ENCODE measurements at regions not wholly inside any gene's neighbourhood (a gene's known extent, or its start where the extent isn't known, plus 50 kb on each side); places are given as distances from the start of the nearest gene placed in this dataset.

GRCh38 chr11:38014405-38014804, 1416.4 kb upstream of the RAG2 start:
- no peaks in the 10 kb centered on the region for H3K27me3 ChIP-seq (replicated peaks; ENCODE audit: control insufficient read depth, insufficient read depth, low read length)
- H3K4me3 ChIP-seq (replicated peaks; ENCODE audit: low read depth, low read length) = no peak overlapping the region
- no peaks in the 10 kb centered on the region for H3K36me3 ChIP-seq (ENCODE audit: control insufficient read depth, insufficient read depth, low read length)
- no peak for TF ChIP-seq CTCF (IDR thresholded peaks at IDR 0.05; ENCODE audit: insufficient read depth, low read length, poor library complexity, severe bottlenecking)
- no peak for DNase-seq (ENCODE audit: extremely low read depth, insufficient read length)

- H3K4me3 ChIP-seq (replicated peaks; ENCODE audit: low read depth, low read length) = no peak overlapping the region
- no peaks in the 10 kb centered on the region for H3K36me3 ChIP-seq (ENCODE audit: control insufficient read depth, insufficient read depth, low read length)
- no peak for TF ChIP-seq CTCF (IDR thresholded peaks at IDR 0.05; ENCODE audit: insufficient read depth, low read length, poor library complexity, severe bottlenecking)
- H3K27me3 ChIP-seq (replicated peaks; ENCODE audit: control insufficient read depth, insufficient read depth, low read length) = no peaks in the 10 kb centered on the region
- no peak for DNase-seq (ENCODE audit: extremely low read depth, insufficient read length)
Observed at GRCh38 chr11:38013157-38013556, 1415.1 kb upstream of the RAG2 start.

GRCh38 chr11:38011496-38011895, 1413.5 kb upstream of the RAG2 start:
- TF ChIP-seq CTCF (IDR thresholded peaks at IDR 0.05; ENCODE audit: insufficient read depth, low read length, poor library complexity, severe bottlenecking) = no peak
- Histone ChIP-seq H3K27me3 (replicated peaks; ENCODE audit: control insufficient read depth, insufficient read depth, low read length) (no peaks in the 10 kb centered on the region), H3K36me3 (ENCODE audit: control insufficient read depth, insufficient read depth, low read length) (no peaks in the 10 kb centered on the region), H3K4me3 (replicated peaks; ENCODE audit: low read depth, low read length) (no peak overlapping the region)
- no peak for DNase-seq (ENCODE audit: extremely low read depth, insufficient read length)

- no peak for TF ChIP-seq CTCF (IDR thresholded peaks at IDR 0.05; ENCODE audit: insufficient read depth, low read length, poor library complexity, severe bottlenecking)
Observed at GRCh38 chr11:38009932-38010331, 1411.9 kb upstream of the RAG2 start.

GRCh38 chr11:38006466-38006865, 1408.4 kb upstream of the RAG2 start:
- no peak for TF ChIP-seq CTCF (IDR thresholded peaks at IDR 0.05; ENCODE audit: insufficient read depth, low read length, poor library complexity, severe bottlenecking)
- no peak for DNase-seq (ENCODE audit: extremely low read depth, insufficient read length)
- Histone ChIP-seq H3K4me3 (replicated peaks; ENCODE audit: low read depth, low read length) (no peak overlapping the region), H3K36me3 (ENCODE audit: control insufficient read depth, insufficient read depth, low read length) (no peaks in the 10 kb centered on the region), H3K27me3 (replicated peaks; ENCODE audit: control insufficient read depth, insufficient read depth, low read length) (no peaks in the 10 kb centered on the region)

More at GRCh38 chr11:38009932-38010331, 1411.9 kb upstream of the RAG2 start:
- no peak for DNase-seq (ENCODE audit: extremely low read depth, insufficient read length)
- H3K4me3 ChIP-seq (replicated peaks; ENCODE audit: low read depth, low read length) = no peak overlapping the region
- no peaks in the 10 kb centered on the region for H3K27me3 ChIP-seq (replicated peaks; ENCODE audit: control insufficient read depth, insufficient read depth, low read length)
- H3K36me3 ChIP-seq (ENCODE audit: control insufficient read depth, insufficient read depth, low read length) = no peaks in the 10 kb centered on the region

GRCh38 chr11:38005597-38005996, 1407.6 kb upstream of the RAG2 start:
- Histone ChIP-seq H3K36me3 (ENCODE audit: control insufficient read depth, insufficient read depth, low read length) (no peaks in the 10 kb centered on the region), H3K4me3 (replicated peaks; ENCODE audit: low read depth, low read length) (no peak overlapping the region), H3K27me3 (replicated peaks; ENCODE audit: control insufficient read depth, insufficient read depth, low read length) (no peaks in the 10 kb centered on the region)
- TF ChIP-seq CTCF (IDR thresholded peaks at IDR 0.05; ENCODE audit: insufficient read depth, low read length, poor library complexity, severe bottlenecking) = no peak
- DNase-seq (ENCODE audit: extremely low read depth, insufficient read length) = no peak

All from GM06990 (cell line).